ENCODE measurements at regions not wholly inside any gene's neighbourhood (a gene's known extent, or its start where the extent isn't known, plus 50 kb on each side); places are given as distances from the start of the nearest gene placed in this dataset. TPM values are rescaled to one million over a fixed set of nuclear protein-coding genes. Genes with fewer than 3 reads are reported as not detected.
"Not testable (repeated sequence)": the region's sequence is repeated elsewhere in the genome, so short reads cannot be mapped to it uniquely, and the experiment has no call there.

DNA sequence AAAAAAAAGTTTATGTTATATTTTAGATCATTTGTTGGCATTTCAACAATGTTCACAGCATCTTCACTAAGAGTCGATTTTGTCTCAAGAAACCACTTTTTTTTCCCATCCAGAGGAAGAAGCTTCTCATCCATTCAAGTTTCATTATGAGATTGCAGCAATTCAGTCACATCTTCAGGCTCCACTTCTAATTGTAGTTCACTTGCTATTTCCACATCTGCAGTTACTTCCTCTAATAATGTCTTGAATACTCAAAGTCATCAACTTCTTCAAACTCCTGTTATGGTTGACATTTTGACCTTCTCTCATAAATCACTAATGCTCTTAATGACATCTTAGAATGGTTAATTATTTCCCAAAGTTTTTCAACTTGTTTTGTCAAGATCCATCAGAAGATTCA lies 61.3 kb upstream of the CHORDC1 start:
- DNase-seq = no peak
- Histone ChIP-seq H3K9me3 (no peaks in the 10 kb centered on the region), H3K36me3 (no peaks in the 10 kb centered on the region), H3K9ac (ENCODE audit: low read depth in 2 of 2, low read length in 2 of 2) (no peak overlapping the region), H3K27me3 (no peaks in the 10 kb centered on the region), H3K27ac (no peak overlapping the region), H3K4me3 (no peak overlapping the region), H3K4me1 (no peaks in the 10 kb centered on the region)
- intact Hi-C loops (cut with DNase I) = no loop called here
- TF ChIP-seq, protein P1, sequence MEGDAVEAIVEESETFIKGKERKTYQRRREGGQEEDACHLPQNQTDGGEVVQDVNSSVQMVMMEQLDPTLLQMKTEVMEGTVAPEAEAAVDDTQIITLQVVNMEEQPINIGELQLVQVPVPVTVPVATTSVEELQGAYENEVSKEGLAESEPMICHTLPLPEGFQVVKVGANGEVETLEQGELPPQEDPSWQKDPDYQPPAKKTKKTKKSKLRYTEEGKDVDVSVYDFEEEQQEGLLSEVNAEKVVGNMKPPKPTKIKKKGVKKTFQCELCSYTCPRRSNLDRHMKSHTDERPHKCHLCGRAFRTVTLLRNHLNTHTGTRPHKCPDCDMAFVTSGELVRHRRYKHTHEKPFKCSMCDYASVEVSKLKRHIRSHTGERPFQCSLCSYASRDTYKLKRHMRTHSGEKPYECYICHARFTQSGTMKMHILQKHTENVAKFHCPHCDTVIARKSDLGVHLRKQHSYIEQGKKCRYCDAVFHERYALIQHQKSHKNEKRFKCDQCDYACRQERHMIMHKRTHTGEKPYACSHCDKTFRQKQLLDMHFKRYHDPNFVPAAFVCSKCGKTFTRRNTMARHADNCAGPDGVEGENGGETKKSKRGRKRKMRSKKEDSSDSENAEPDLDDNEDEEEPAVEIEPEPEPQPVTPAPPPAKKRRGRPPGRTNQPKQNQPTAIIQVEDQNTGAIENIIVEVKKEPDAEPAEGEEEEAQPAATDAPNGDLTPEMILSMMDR (IDR thresholded peaks at IDR 0.05) = no peak

DNA sequence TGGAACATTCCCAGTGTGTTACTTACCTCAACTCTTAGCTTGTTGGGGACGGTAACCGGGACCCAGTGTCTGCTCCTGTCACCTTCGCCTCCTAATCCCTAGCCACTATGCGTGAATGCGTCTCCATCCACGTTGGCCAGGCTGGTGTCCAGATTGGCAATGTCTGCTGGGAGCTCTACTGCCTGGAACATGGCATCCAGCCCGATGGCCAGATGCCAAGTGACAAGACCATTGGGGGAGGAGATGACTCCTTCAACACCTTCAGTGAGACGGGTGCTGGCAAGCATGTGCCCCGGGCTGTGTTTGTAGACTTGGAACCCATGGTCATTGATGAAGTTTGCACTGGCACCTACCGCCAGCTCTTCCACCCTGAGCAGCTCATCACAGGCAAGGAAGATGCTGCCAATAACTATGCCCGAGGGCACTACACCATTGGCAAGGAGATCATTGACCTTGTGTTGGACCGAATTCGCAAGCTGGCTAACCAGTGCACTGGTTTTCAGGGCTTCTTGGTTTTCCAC lies 59.8 kb upstream of the CHORDC1 start:
- H3K9ac ChIP-seq (ENCODE audit: low read depth in 2 of 2, low read length in 2 of 2); H3K4me3 ChIP-seq; DNase-seq; intact Hi-C loops (cut with DNase I); H3K36me3 ChIP-seq; H3K9me3 ChIP-seq; H3K4me1 ChIP-seq; H3K27ac ChIP-seq; H3K27me3 ChIP-seq: not testable (repeated sequence)

DNA sequence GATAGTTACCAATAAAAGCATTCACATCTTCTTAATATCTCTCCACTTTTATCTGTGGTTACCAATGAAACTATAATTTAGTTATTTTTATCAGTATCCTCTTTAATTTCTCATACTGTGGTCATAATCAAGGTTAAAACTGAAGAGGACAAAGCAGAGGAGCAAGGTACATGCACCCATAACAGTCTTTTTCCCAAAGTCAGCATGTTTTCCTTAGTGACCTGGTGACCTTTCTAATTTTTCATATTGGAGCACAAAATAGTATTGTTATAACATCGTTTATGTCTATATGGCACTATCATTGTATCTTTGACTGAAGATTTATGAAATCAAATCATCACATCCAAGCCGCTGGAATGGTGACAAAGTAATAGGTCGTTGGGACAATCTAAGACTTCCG lies 51.5 kb upstream of the CHORDC1 start:
- no peaks in the 10 kb centered on the region for H3K4me1 ChIP-seq
- no peak overlapping the region for H3K4me3 ChIP-seq
- no peaks in the 10 kb centered on the region for H3K36me3 ChIP-seq
- no peak overlapping the region for H3K9ac ChIP-seq (ENCODE audit: low read depth in 2 of 2, low read length in 2 of 2)
- no peaks in the 10 kb centered on the region for H3K9me3 ChIP-seq
- H3K27me3 ChIP-seq = no peaks in the 10 kb centered on the region
- no peak overlapping the region for H3K27ac ChIP-seq
- DNase-seq = no peak
- TF ChIP-seq, protein P1 (IDR thresholded peaks at IDR 0.05) = no peak
- intact Hi-C loops (cut with DNase I) = no loop called here

Small RNA genes in the stretch of these regions (microRNA-seq; reads per million reads assigned to microRNA genes)
- gene MIR1261 (not detected), gene MIR4490 (not detected)
